ENCODE measurements at regions not wholly inside any gene's neighbourhood (a gene's known extent, or its start where the extent isn't known, plus 50 kb on each side); places are given as distances from the start of the nearest gene placed in this dataset.

GRCh38 chr11:96960926-96961325 is 571.1 kb downstream of the JRKL start:
- H3K4me3 ChIP-seq (replicated peaks in 1 of 3; ENCODE audit: low read depth in 2 of 3, low read length in 3 of 3): no peak overlapping the region
- no peaks in the 10 kb centered on the region for H3K79me2 ChIP-seq (ENCODE audit: insufficient read depth, low read length)
- no peaks in the 10 kb centered on the region for H3K27me3 ChIP-seq (ENCODE audit: control insufficient read depth in 2 of 2, insufficient read depth in 2 of 2, low read length in 2 of 2)
- H3K9me3 ChIP-seq (replicated peaks in 1 of 2; ENCODE audit: control insufficient read depth in 1 of 2, insufficient read depth in 1 of 2, low read length in 2 of 2): no peaks in the 10 kb centered on the region
- no peaks in the 10 kb centered on the region for H4K20me1 ChIP-seq (ENCODE audit: insufficient read depth, low read length)
- no peak overlapping the region for H3K9ac ChIP-seq (ENCODE audit: insufficient read depth, low read length, poor library complexity, severe bottlenecking)
- Mint-ChIP-seq H3K27me3 (ENCODE audit: low read depth in 3 of 3) (no peaks in the 10 kb centered on the region), H3K36me3 (no peaks in the 10 kb centered on the region), H3K9me3 (peaks cover 0 to 11% (median 2%) of the 10 kb centered on the region in 7 donors), H3K27ac (no peak overlapping the region), H3K4me3 (no peak overlapping the region), H3K4me1 (no peaks in the 10 kb centered on the region)
- no peak for TF ChIP-seq CTCF (IDR thresholded peaks at IDR 0.05)
- DNase-seq: no peak
- H2AFZ ChIP-seq (ENCODE audit: insufficient read depth, low read depth, low read length, poor library complexity, severe bottlenecking): no peak overlapping the region
- H3K36me3 ChIP-seq (replicated peaks in 1 of 2; ENCODE audit: control insufficient read depth in 1 of 2, insufficient read depth in 2 of 2, low read length in 2 of 2): no peaks in the 10 kb centered on the region
- H3K4me2 ChIP-seq (replicated peaks; ENCODE audit: extremely low read depth, low read length, poor library complexity, severe bottlenecking): no peak overlapping the region
- no CpG with 5 or more reads among the region's 1 CpG for WGBS (ENCODE audit: insufficient coverage)
- no peaks in the 10 kb centered on the region for H3K4me1 ChIP-seq (ENCODE audit: control insufficient read depth in 1 of 2, insufficient read depth in 2 of 2, low read length in 2 of 2)
- intact Hi-C loops (cut with micrococcal nuclease): no loop called here
- no peak overlapping the region for H3K27ac ChIP-seq (ENCODE audit: low read depth in 1 of 2, low read length in 2 of 2)

GRCh38 chr11:96961931-96962330 is 572.1 kb downstream of the JRKL start:
- no peaks in the 10 kb centered on the region for H3K36me3 Mint-ChIP-seq
- no peak for DNase-seq

More at GRCh38 chr11:96961931-96962330, 572.1 kb downstream of the JRKL start:
- no peaks in the 10 kb centered on the region for H3K4me1 ChIP-seq (ENCODE audit: control insufficient read depth in 1 of 2, insufficient read depth in 2 of 2, low read length in 2 of 2)
- Mint-ChIP-seq H3K4me3 (no peak overlapping the region), H3K4me1 (no peaks in the 10 kb centered on the region), H3K9me3 (peaks cover 0 to 7% (median 2%) of the 10 kb centered on the region in 7 donors), H3K27ac (no peak overlapping the region), H3K27me3 (ENCODE audit: low read depth in 3 of 3) (peaks cover 0 to 1% (median 0%) of the 10 kb centered on the region in 3 donors)
- no peak overlapping the region for H3K4me3 ChIP-seq (replicated peaks in 1 of 3; ENCODE audit: low read depth in 2 of 3, low read length in 3 of 3)
- no peaks in the 10 kb centered on the region for H3K27me3 ChIP-seq (ENCODE audit: control insufficient read depth in 2 of 2, insufficient read depth in 2 of 2, low read length in 2 of 2)
- H3K9ac ChIP-seq (ENCODE audit: insufficient read depth, low read length, poor library complexity, severe bottlenecking): no peak overlapping the region
- WGBS (ENCODE audit: insufficient coverage): 89% methylated on average over 4 of the region's 4 CpGs
- no peaks in the 10 kb centered on the region for H4K20me1 ChIP-seq (ENCODE audit: insufficient read depth, low read length)
- H3K79me2 ChIP-seq (ENCODE audit: insufficient read depth, low read length): no peaks in the 10 kb centered on the region
- no peak overlapping the region for H3K4me2 ChIP-seq (replicated peaks; ENCODE audit: extremely low read depth, low read length, poor library complexity, severe bottlenecking)
- no peak overlapping the region for H2AFZ ChIP-seq (ENCODE audit: insufficient read depth, low read depth, low read length, poor library complexity, severe bottlenecking)
- no peaks in the 10 kb centered on the region for H3K36me3 ChIP-seq (replicated peaks in 1 of 2; ENCODE audit: control insufficient read depth in 1 of 2, insufficient read depth in 2 of 2, low read length in 2 of 2)
- H3K9me3 ChIP-seq (replicated peaks in 1 of 2; ENCODE audit: control insufficient read depth in 1 of 2, insufficient read depth in 1 of 2, low read length in 2 of 2): no peaks in the 10 kb centered on the region
- intact Hi-C loops (cut with micrococcal nuclease): no loop called here
- TF ChIP-seq CTCF (IDR thresholded peaks at IDR 0.05): no peak
- H3K27ac ChIP-seq (ENCODE audit: low read depth in 1 of 2, low read length in 2 of 2): no peak overlapping the region

Measured in CD14-positive monocyte (primary cell).